Hematopoietic multipotent progenitor cell treated with erythropoietin and hydrocortisone succinate and interleukin-3 and kit ligand, for 17 days (in vitro differentiated cells): ENCODE measurements at regions not wholly inside any gene's neighbourhood (a gene's known extent, or its start where the extent isn't known, plus 50 kb on each side); places are given as distances from the start of the nearest gene placed in this dataset.
"Not testable (repeated sequence)": the region's sequence is repeated elsewhere in the genome, so short reads cannot be mapped to it uniquely, and the experiment has no call there.

Source experiments
- DNase-seq: peaks from one replicate; pipeline ENCODE4 v3.0.0-alpha.2; 2015; ENCODE audit warnings: low spot score

- no peak for DNase-seq
These were observed 508.8 kb downstream of the ZEB2 start for GRCh38 chr2:144011098-144011497.

- DNase-seq = no peak
These were observed 509.7 kb downstream of the ZEB2 start for GRCh38 chr2:144010096-144010836.

GRCh38 chr2:144006139-144006538, 513.8 kb downstream of the ZEB2 start:
- DNase-seq = no peak

- DNase-seq = no peak
These were observed 515.2 kb downstream of the ZEB2 start for GRCh38 chr2:144004742-144005141.

- DNase-seq = no peak
These were observed 516.4 kb downstream of the ZEB2 start for GRCh38 chr2:144003460-144004075.

- DNase-seq = no peak
These were observed 522.9 kb downstream of the ZEB2 start for GRCh38 chr2:143996974-143997373.

GRCh38 chr2:143994961-143995360, 525.0 kb downstream of the ZEB2 start:
- no peak for DNase-seq

- DNase-seq = not testable (repeated sequence)
These were observed 528.3 kb downstream of the ZEB2 start for GRCh38 chr2:143991596-143991995.

- DNase-seq = no peak
These were observed 531.8 kb downstream of the ZEB2 start for GRCh38 chr2:143988082-143988481.

- DNase-seq = no peak
These were observed 538.5 kb downstream of the ZEB2 start for GRCh38 chr2:143981428-143981827.

- no peak for DNase-seq
These were observed 542.6 kb downstream of the ZEB2 start for GRCh38 chr2:143977356-143977755.

- no peak for DNase-seq
These were observed 544.7 kb downstream of the ZEB2 start for GRCh38 chr2:143975216-143975615.

GRCh38 chr2:143974262-143974661, 545.7 kb downstream of the ZEB2 start:
- no peak for DNase-seq

GRCh38 chr2:143968860-143969259, 551.1 kb downstream of the ZEB2 start:
- no peak for DNase-seq

- no peak for DNase-seq
These were observed 551.6 kb downstream of the ZEB2 start for GRCh38 chr2:143968360-143968759.

- no peak for DNase-seq
These were observed 554.3 kb downstream of the ZEB2 start for GRCh38 chr2:143965493-143966164.

GRCh38 chr2:143964891-143965290, 555.0 kb downstream of the ZEB2 start:
- no peak for DNase-seq

GRCh38 chr2:143960177-143960576, 559.7 kb downstream of the ZEB2 start:
- no peak for DNase-seq

GRCh38 chr2:143957321-143957720, 562.6 kb downstream of the ZEB2 start:
- no peak for DNase-seq

- no peak for DNase-seq
These were observed 564.4 kb downstream of the ZEB2 start for GRCh38 chr2:143955401-143956065.

- no peak for DNase-seq
These were observed 565.1 kb downstream of the ZEB2 start for GRCh38 chr2:143954844-143955243.

GRCh38 chr2:143954186-143954585, 565.7 kb downstream of the ZEB2 start:
- DNase-seq = no peak
